ENCODE measurements at regions not wholly inside any gene's neighbourhood (a gene's known extent, or its start where the extent isn't known, plus 50 kb on each side); places are given as distances from the start of the nearest gene placed in this dataset.
A peak's percentile ranks its signal among the peaks of the same experiment; 100 is the strongest.

DNA sequence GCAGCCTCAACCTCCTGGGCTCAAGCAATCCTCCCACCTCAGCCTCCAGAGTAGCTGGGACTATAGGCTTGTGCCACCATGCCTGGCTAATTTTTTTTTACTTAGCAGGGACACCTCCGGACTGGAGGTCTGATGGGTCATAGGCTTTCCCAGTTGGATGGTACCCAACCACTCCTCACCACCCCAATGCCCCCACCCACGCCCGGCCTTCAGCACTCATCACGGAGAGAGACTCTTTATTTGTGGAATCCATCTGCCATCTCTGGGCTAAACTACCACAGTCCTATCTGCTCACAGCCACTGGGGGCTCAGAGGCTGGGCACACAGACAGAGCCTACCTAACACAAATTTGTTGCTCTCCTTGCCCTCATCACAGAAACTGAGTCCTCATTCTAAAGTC, 58.3 kb upstream of the STXBP1 start:
- DNase-seq: no peak

- DNase-seq: no peak
Measured at GRCh38 chr9:127554966-127555839, 56.9 kb upstream of the STXBP1 start.

DNA sequence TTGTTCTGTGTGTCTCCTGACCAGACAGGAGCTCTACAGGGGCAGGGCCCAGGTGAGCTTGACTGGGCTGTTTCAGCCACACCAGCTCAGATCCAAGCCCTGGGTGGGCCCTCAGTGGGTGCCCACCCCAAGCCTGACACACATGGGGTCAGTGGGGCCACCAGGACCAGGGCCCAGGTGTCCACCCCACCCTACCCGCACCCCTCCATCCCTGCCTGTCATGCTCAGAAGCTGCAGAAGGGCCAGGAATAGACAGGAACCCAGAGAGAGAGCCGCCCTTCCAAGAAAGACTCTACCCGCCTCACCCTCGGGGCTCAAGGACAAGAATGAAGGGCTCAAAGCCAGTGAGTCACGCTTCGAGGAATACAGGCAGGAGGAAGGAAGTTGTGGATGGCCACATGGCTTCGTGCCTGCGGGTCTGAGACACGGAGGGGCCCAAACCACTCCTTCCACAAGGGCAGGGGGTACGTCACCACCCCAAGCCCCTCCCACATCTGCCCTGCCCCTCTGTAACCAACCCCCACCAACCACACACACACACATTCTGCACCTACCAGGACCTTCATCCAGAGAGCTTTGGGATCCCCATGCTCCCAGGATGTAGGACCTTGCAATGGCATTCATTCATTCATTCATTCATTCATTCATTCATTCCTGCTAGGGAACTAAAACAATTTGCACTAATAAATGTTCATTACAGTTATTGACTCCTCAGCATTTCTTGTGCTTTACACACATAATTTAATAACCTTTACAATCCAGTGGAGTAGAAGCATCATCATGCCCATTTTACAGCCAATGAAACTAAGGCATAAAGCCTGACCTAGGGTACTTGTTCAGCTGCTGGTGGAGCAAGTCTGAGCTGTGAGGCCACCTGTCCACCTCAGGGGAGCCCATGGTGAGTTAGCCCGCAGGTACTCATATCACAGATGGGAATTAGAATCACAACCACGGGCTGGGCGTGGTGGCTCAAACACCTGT, 55.9 kb upstream of the STXBP1 start:
- DNase-seq: peak; percentile 50

- no peak for DNase-seq
Measured at GRCh38 chr9:127556871-127557270, 55.2 kb upstream of the STXBP1 start.

GRCh38 chr9:127557466-127557869, 54.6 kb upstream of the STXBP1 start:
- no peak for DNase-seq

GRCh38 chr9:127557998-127558546, 54.0 kb upstream of the STXBP1 start:
- no peak for DNase-seq

- no peak for DNase-seq
Measured at GRCh38 chr9:127558581-127559246, 53.4 kb upstream of the STXBP1 start.

DNA sequence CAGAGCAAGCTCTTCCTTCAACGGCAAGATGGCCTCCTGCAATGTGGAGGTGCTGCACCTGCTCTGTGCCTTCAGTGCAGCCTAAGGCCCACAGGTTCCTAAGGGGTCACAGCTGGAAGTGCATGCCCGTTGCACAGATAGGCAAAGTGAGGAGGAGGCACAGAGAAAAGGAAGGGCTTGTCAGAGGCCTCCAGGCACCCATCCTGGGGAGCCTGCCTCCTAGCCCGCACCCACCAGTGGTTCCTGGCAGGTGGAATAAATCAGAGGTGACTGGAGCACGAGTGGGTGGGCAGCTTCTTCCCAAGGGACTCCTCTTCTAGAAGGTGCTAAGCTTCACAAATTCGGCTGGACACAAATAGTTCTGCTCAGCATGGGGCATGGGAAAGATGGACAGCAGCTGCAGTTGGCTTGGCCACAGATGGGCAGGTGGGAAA, 52.8 kb upstream of the STXBP1 start:
- DNase-seq: no peak

DNA sequence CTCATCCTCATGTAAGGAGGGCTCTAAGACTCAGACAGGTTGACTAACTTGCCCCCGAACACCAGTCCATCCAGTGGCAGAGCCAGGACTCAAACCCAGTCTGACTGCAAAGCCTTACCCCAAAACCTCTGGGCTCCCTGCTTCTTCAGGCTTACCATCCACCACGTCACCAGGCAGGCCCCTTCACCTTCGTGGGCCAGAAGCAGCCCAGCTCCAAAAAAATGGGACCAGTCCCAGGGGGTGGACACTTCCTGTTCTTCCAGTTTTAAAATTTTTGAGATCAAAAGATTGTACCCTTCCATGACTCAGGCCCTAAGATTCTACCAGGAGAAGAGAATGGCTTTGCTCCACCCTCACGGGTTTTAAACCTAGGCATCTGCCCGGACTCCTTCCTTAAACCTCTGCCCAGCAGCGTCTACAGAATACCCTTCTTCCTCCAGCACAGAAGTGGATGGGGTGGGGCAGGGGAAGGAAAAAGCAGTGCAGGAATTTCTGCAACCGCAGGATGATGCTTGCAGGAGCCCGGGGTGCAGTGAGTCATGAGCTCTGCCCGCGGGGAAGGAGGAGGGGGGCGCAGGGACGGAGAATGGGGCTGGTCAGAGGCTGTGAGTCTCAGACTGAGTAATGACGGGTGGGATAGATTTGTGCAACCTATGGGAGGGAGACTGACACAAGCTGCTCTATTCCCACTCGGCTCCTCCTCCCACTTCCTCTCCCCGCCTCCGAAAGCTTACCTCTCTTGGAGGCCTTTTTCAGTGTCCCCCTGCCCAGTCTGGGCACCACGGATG, 50.4 kb upstream of the STXBP1 start:
- DNase-seq: no peak

All from stimulated activated CD4-positive, alpha-beta T cell treated with anti-CD3 and anti-CD28 coated beads, Interleukin-4, amount 100 ng/mL, for 24 hours (primary cell).